Prostate gland (tissue), 2 donors: ENCODE measurements at regions not wholly inside any gene's neighbourhood (a gene's known extent, or its start where the extent isn't known, plus 50 kb on each side); places are given as distances from the start of the nearest gene placed in this dataset.

Experiments used
- CTCF ChIP-seq, 4 experiments: fragments of 200-600 bp in 2 of 4; fragments of 450-650 bp in 2 of 4; sonication (generic) in 2 of 4; IDR thresholded peaks; 1 replicate in 3 of 4; 2 replicates in 1 of 4; pipeline ENCODE4 v1.5.1; 2016 to 2019; ENCODE audit warnings: antibody characterized with exemption in 4 of 4, mild to moderate bottlenecking in 2 of 4, moderate library complexity in 2 of 4
- POLR2AphosphoS5 ChIP-seq: sonication (generic); formaldehyde crosslinking; IDR thresholded peaks from one replicate; pipeline ENCODE4 v1.6.1; 2017; ENCODE audit warnings: antibody characterized with exemption

GRCh38 chr18:43879415-43879814 is 602.1 kb upstream of the SYT4 start:
- TF ChIP-seq POLR2AphosphoS5, result no peak
- no peak for TF ChIP-seq CTCF (IDR thresholded peaks at IDR 0.05)
